KOPT-K1 (cell line): ENCODE measurements at regions not wholly inside any gene's neighbourhood (a gene's known extent, or its start where the extent isn't known, plus 50 kb on each side); places are given as distances from the start of the nearest gene placed in this dataset.

Experiments
- H3K27ac ChIP-seq: fragments of 200-600 bp; sonication (generic); 2 replicates; pipeline ENCODE4 v1.5.1; 2016; ENCODE audit warnings: antibody characterized with exemption, mild to moderate bottlenecking, low read depth, low read length; ENCODE audit not compliant: poor library complexity, severe bottlenecking
- H3K36me3 ChIP-seq: fragments of 200-600 bp; sonication (generic); 2 replicates; pipeline ENCODE4 v1.5.1; 2017; ENCODE audit warnings: antibody characterized with exemption, mild to moderate bottlenecking, low read length, moderate library complexity; ENCODE audit not compliant: insufficient read depth
- H3K9me3 ChIP-seq: fragments of 200-600 bp; sonication (generic); 2 replicates; pipeline ENCODE4 v1.5.1; 2017; ENCODE audit warnings: antibody characterized with exemption, low read length, mild to moderate bottlenecking; ENCODE audit not compliant: insufficient read depth, poor library complexity, severe bottlenecking

DNA sequence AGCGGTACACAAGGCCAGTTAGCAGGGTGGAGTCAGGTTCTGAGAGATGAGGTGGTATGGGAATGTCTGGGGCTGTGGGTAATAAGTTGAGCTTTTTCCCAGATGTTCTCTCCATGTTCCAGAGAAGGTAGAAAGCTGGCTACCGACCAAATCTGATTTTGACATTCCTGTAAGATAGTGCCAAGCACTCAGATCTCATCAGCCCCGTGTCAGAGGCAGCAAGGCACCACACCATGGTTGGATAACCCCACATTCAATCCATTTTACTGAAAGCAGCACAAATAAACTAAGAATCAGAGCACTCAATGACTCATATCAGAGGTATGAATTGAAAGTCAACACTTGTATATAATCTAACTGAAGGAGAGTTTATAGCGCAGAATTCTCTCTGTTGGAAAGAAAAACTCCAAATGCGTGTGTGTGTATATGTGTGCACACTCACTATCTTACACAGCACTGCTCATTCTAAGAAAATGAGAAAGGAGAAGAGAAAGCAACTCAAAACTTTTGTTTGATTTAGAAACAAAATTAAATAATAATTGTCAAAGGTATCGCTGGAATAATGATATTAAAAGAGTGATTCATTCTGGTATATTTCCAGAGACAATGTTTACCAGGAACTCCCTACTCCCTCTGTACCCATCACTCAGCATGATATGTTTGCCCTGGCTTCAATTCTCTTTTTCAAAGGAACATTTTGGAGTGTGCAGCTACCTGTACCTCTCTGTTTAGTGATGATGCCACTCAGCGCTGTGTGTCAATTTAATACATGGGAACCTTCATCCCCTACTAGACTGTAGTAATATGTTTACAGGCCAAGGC is 375.1 kb upstream of the ID2 start:
- no peak overlapping the region for H3K27ac ChIP-seq
- no peaks in the 10 kb centered on the region for H3K36me3 ChIP-seq
- H3K9me3 ChIP-seq, result no peaks in the 10 kb centered on the region

DNA sequence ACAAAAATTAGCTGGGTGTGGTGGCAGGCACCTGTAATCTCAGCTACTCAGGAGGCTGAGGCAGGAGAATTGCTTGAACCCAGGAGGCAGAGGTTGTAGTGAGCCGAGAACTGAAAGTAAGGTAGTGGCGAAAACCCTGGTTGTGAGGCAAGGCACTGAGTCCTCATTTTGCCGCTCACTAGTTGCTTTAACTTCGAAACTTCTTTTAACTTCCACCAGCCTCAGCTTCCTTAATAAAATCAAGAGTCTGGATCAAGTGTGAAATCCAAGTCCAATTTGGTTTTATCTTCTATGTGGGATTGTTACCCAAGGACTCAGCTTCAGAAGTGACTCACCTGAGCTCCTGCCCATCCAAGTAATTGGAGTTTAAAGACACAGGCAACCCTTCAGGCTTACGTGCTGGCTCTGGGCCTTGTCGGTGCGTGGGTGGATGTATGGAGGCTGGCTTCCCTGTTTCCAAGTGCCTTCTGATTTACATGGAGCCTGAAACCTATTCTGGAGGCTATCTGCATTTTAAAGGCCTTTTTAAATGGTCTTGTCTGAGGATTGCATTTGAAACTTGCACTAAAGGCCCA is 374.2 kb upstream of the ID2 start:
- no peak overlapping the region for H3K27ac ChIP-seq
- no peaks in the 10 kb centered on the region for H3K9me3 ChIP-seq
- H3K36me3 ChIP-seq, result no peaks in the 10 kb centered on the region

DNA sequence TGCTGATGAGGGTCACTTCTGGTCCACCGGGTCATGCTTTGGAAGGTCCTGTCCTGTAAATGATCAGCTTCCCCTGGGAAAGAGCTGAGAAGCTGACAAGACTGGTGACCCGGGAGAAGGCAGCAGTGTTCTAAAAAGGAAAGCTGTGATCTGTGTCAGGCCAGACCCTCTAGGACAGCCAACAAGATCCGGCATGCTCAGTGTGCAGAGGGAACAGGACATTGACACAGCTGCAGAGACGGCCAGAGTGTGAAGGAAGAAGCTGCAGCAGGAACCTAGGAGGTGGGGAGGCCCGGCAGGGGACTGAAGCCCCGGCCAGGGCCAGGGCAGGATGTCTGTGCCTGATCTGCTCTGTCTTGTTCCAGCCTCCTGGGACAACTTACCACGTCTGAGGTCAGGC is 372.7 kb upstream of the ID2 start:
- H3K27ac ChIP-seq, result no peak overlapping the region

GRCh38 chr2:8310557-8311455 is 371.1 kb upstream of the ID2 start:
- no peaks in the 10 kb centered on the region for H3K36me3 ChIP-seq
- H3K9me3 ChIP-seq, result no peaks in the 10 kb centered on the region
- no peak overlapping the region for H3K27ac ChIP-seq

More for the DNA sequence above, 372.7 kb upstream of the ID2 start:
- no peaks in the 10 kb centered on the region for H3K9me3 ChIP-seq
- no peaks in the 10 kb centered on the region for H3K36me3 ChIP-seq

DNA sequence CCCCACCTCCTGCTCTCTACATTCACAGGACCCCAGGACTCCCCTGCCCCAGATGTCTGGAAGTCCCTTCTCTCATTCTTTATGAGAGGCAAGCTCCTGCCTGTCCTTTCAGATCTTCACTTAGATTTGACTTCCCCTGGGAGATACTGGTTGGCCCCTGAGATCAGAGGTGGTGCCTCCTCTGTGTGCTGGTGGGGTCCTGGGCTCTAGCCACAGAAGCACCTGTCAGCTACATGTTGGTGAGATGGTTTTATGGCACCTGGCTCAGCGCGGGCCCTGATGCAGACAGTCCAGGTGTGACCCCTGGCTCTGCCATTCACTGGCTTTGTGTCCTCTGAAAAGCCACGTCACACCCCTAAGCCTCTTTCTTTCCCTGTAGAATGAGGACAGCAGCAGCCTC is 369.6 kb upstream of the ID2 start:
- no peaks in the 10 kb centered on the region for H3K36me3 ChIP-seq
- no peak overlapping the region for H3K27ac ChIP-seq
- no peaks in the 10 kb centered on the region for H3K9me3 ChIP-seq

GRCh38 chr2:8312861-8313830 is 368.7 kb upstream of the ID2 start:
- no peaks in the 10 kb centered on the region for H3K36me3 ChIP-seq
- H3K27ac ChIP-seq, result no peak overlapping the region

DNA sequence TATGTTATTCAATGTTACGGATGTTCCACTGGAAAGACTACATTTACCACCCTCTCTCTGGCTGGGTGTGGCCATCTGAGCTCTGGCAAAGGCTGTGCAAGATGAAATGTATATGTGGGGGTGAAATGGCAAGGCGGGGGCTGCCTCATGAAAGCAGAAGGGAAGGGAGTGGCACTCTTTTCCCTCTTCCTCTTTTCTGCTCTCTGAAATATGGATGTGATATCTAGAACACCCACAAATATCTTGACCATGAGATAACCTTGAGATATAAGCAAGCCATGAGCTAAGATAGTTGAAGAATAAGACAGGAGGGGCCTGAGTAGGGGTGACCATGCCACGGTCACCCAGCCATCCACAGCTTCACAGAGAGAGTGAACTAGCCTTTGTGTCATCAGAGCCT is 367.8 kb upstream of the ID2 start:
- H3K9me3 ChIP-seq, result no peaks in the 10 kb centered on the region
- no peaks in the 10 kb centered on the region for H3K36me3 ChIP-seq
- H3K27ac ChIP-seq, result no peak overlapping the region

More at GRCh38 chr2:8312861-8313830, 368.7 kb upstream of the ID2 start:
- no peaks in the 10 kb centered on the region for H3K9me3 ChIP-seq

GRCh38 chr2:8315531-8316165 is 366.2 kb upstream of the ID2 start:
- H3K9me3 ChIP-seq, result no peaks in the 10 kb centered on the region
- no peaks in the 10 kb centered on the region for H3K36me3 ChIP-seq
- H3K27ac ChIP-seq, result no peak overlapping the region

DNA sequence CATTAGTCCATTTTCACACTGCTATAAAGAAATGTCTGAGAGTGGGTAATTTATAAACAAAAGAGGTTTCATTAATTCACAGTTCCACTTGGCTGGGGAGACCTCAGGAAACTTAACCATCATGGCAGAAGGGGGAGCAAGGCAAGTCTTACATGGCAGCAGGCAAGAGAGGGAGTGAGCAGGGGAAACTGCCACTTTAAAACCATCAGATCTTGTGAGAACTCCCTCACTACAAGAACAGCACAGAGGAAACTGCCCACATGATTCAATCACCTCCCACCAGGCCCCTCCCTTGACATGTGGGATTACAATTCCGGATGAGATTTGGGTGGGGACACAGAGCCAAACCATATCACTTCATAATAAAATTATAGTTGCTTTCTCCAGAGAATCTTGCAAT is 365.5 kb upstream of the ID2 start:
- Histone ChIP-seq H3K36me3 (no peaks in the 10 kb centered on the region), H3K27ac (no peak overlapping the region), H3K9me3 (no peaks in the 10 kb centered on the region)

DNA sequence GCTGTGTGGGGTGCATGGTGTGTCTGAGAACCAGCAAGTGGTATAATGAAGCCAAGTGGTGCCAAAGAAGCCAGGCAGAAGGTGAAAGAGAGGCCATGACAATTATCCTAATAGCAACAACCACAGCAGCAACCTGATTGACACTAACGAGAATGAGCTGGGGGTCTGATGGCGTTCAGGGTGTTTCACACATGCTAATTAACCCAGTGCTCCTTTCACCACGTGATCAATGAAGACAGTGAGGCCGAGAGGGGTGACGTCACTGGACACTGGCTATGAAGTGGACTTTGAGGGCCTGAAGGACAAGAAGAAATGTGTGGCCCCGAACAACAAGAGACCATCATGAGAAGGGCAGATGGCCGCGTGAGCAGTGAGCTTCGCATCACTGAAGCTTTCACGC is 364.4 kb upstream of the ID2 start:
- H3K9me3 ChIP-seq, result no peaks in the 10 kb centered on the region
- no peak overlapping the region for H3K27ac ChIP-seq
- H3K36me3 ChIP-seq, result no peaks in the 10 kb centered on the region

DNA sequence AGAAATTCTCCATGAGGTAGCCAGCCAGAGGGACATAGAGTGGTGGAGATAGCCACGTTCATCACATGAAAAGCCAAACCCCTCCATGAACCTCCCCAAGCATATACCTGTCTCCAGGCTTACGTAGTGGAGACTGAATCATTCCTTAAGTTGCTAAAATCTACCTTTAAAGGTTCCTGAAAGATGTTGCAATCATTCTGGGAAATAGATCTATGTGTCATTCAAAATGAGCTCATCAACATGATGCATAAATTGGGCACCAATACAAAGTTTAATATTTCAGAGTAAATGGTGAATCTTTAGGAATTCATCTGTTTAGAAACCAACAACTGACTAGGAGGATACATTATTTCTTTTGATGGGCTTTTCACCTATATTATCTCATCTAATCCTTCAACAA is 362.6 kb upstream of the ID2 start:
- no peak overlapping the region for H3K27ac ChIP-seq

DNA sequence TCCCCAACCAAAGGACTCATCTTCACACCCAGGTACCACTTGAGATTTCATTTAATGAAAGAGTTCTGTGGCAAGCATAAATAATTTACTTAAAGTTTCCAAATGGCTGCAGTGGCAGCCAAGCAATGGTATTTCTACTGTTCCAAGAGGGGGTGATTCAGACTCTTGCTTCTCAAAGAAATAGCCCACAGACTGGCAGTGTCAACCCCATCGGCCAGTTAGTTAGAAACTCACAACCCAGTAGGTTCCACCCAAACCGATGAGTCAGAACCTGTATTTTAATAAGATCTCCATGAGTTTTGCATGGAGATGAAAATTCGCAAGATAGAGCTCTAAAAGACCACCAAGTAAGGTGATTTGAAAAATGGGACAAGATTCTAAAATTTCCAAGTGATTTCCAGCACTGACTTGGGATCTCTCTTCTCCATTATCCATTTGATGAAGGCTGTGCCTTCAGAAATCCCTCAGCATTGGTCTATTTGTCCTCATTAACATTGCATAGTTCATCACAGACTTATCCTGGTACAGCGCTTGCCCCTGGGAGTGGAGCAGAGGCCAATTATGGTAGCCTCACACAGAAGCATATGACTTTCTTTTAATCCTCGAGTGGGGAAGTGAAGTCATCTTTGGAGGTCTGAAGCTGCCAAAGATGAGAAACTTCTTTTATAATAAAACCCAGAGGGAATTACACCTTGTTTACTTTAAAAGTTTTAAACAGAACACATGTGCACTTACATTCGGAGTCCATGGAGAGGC is 361.4 kb upstream of the ID2 start:
- Histone ChIP-seq H3K27ac (no peak overlapping the region), H3K9me3 (no peaks in the 10 kb centered on the region), H3K36me3 (no peaks in the 10 kb centered on the region)

More for the DNA sequence above, 362.6 kb upstream of the ID2 start:
- H3K9me3 ChIP-seq, result no peaks in the 10 kb centered on the region
- H3K36me3 ChIP-seq, result no peaks in the 10 kb centered on the region

- Histone ChIP-seq H3K27ac (no peak overlapping the region), H3K36me3 (no peaks in the 10 kb centered on the region), H3K9me3 (no peaks in the 10 kb centered on the region)
These were observed 359.2 kb upstream of the ID2 start for GRCh38 chr2:8322634-8323033.
